RKO (cell line): ENCODE measurements at regions not wholly inside any gene's neighbourhood (a gene's known extent, or its start where the extent isn't known, plus 50 kb on each side); places are given as distances from the start of the nearest gene placed in this dataset.
"Not testable (repeated sequence)": the region's sequence is repeated elsewhere in the genome, so short reads cannot be mapped to it uniquely, and the experiment has no call there.

Experiments used
- DNase-seq: peaks from one replicate; pipeline ENCODE4 v3.0.0-alpha.2; 2016; ENCODE audit warnings: low spot score

- no peak for DNase-seq
Observed at GRCh38 chr14:82565825-82566224, 1032.2 kb upstream of the SEL1L start.

DNA sequence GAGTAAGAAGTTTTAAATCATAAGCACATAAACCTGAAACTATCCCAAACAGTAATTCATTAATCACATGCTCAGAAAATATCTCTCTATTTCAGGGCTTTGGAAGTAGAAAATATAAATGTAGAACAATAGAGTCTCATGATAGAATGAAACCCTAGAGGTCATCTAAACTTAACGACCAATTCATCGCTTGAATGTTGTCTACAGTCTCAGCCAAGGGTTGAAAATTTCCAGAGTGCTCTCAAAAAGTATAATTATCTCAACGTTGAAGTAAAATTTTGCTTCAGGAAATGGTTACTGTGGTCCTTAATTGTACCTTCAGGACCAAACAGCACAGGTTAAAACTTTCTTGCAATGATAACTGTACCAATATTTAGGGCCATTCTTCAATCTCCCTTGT lies 1053.6 kb upstream of the SEL1L start:
- DNase-seq, result no peak

DNA sequence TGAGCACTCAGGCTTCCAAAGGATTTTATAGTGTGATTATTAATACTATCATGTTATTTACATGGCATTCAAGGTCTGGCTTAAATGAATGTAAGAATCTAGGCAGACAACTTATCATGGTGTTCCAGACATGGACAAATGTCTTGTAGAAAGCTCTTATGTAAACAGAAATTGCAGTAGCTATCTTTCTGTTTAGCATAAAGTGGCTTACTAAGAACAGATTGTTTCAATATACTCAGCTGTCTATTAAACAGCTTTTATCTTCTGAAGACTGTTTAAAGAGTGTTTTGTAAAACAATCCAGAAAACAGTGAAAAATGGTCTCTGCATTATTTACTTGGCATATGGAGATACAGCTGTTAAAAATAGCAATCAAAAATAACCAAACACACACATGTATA lies 1061.8 kb upstream of the SEL1L start:
- no peak for DNase-seq

- DNase-seq, result no peak
Observed at GRCh38 chr14:82602794-82603193, 1069.1 kb upstream of the SEL1L start.

GRCh38 chr14:82604819-82605218 lies 1071.2 kb upstream of the SEL1L start:
- DNase-seq, result no peak

GRCh38 chr14:82621881-82622450 lies 1088.3 kb upstream of the SEL1L start:
- no peak for DNase-seq

DNA sequence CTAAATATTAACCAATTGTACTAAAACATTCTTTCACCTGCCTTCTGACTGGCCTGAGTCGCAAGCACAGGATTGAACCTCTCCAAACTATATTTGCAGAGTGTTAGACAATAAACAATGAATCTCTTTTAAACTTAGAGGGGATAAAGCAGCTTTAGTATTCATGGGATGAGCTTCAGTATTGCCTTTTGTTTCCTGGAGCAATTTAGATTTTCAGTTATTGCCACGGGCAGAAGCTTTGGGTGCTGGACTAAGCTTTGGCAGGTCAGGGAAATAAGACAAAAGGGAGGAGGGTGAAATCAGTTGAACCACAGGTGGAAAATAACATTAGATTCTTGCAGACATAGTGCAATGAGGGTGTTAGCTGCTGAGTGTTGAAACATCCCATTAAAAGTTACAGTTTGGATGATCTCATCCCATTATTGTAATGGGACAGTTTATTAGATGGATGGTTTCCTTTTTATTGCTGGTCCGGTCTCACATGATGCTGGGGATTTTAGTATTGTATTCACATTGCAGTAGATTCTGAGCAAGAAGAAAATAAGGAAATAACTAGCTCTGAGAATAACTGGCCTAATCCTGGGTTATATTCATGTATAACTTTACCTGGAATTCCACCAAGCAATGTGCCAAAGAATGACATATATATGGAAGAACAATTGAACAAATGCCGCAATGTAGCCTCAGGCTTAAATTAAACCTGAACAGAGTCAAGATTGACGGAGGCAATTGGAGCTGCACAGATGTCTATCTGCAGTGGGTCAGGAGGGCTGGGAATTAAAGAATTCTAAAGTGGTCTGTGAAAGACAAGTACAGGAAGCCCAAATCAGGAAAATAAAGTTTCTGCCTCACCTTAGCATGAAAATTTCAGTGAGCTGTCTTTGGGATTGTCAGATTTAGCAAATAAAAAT lies 1092.8 kb upstream of the SEL1L start:
- DNase-seq, result no peak

DNA sequence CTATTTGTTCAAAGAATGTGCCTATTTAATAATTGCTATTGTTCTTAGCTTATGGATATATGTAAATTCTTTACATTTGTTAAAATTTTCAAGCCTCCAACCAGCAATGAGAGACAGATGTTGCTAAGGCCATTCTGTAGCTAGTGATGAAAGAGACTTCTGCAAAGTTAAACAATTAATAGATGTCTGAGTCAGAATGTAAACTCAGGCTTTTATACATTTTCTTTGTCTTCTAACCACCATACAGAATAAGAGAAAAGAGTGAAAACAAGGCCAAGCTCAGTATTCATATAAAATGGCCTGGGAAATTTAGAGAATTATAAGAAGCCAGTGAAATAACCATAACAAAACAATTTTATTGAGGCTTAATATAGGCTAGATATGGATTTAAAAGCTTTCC lies 1102.3 kb upstream of the SEL1L start:
- no peak for DNase-seq

- DNase-seq, result no peak
Observed at GRCh38 chr14:82636426-82636825, 1102.8 kb upstream of the SEL1L start.

DNA sequence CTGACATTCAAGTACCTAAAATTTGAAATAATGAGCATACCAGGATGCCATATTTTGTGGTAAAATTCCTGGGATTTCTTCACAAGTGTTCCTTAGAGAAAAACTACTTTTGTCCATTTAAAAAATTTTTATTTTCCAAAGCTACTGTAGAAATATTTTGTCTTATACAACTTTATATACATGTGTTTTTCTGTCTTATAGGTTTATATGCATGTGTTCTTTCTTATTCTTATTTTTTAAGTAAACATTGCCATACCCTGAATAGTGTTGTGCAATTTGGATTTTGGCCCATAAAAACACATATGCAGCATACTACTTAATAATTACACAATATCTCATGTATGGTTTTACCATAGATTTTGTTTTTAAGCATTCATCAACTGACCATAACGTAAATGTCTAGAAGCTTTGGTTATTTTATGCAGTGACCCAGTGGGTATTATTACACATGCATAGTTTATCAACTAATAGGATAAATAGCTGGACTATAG lies 1107.4 kb upstream of the SEL1L start:
- DNase-seq, result no peak

DNA sequence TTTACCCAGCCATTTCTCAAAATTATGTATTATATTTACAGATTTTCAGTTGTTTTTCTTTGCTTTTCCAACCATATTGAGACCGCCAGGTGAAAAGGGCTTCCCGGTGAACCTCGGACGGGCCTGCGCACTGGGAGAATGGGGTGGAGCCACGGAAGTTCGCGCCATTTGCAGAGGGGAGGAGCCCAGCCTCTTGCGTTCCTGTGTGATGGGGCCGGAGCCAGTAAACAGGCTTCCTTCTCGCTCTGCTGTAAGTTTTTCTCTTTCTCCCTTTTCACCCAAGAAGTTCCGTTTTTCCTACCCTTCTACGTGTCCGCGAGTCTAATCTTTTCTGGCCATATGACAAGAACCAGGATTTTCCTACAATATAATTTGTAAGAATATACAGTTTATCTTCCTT lies 1108.8 kb upstream of the SEL1L start:
- no peak for DNase-seq

DNA sequence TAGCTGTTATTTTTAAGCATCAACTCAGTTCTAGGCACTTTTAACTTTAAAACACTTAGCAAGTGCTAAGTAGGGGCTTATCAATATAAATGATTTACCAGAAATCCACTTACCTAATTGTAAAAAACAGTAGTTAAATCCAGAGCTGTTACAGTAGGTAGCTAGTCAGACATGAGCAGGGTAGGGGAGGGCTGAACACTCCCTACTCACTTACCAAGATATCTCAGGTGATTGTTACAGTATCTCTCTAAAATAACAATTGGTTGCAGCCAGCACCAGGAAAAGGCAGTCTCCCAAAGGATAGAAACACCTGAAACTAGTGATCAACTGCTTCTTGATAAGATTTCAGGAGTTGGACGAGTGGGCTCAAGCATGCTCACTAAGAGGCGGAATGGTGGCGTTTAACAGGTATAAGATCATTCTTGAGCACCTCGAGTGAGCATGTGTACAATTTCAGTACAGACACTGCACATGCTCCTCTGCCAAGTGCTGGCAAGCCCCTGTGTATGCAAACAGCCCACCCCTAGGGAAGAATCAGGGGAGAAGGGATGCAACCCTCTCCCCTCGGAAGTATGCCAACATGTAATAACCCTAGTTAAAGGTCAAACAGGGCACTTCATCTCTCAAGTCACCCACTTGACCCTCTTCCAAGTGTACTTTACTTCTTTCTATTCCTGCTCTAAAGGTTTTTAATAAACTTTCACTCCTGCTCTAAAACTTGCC lies 1113.6 kb upstream of the SEL1L start:
- DNase-seq, result no peak

- DNase-seq, result no peak
Observed at GRCh38 chr14:82655770-82656169, 1122.1 kb upstream of the SEL1L start.

GRCh38 chr14:82657186-82657675 lies 1123.6 kb upstream of the SEL1L start:
- no peak for DNase-seq

DNA sequence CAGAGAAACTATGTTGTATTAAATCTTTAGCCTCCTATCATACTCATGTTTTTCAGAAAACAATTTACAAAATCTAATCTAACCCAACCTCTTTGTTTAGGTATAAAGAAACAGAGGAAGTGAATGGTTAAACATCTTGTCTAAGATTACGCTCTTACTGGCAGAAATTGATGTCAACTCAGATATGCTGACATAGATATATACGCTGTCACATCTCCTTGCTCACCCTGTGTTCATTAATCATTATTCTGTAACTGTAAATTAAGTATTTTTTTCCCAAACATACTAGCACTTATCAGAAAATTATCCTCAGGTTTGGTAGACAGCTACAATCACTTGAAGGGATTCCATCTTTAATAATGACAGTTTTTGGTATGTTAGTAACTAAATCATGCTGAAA lies 1127.6 kb upstream of the SEL1L start:
- no peak for DNase-seq

- DNase-seq, result no peak
Observed at GRCh38 chr14:82667006-82667405, 1133.4 kb upstream of the SEL1L start.

- DNase-seq, result no peak
Observed at GRCh38 chr14:82667501-82667900, 1133.8 kb upstream of the SEL1L start.

DNA sequence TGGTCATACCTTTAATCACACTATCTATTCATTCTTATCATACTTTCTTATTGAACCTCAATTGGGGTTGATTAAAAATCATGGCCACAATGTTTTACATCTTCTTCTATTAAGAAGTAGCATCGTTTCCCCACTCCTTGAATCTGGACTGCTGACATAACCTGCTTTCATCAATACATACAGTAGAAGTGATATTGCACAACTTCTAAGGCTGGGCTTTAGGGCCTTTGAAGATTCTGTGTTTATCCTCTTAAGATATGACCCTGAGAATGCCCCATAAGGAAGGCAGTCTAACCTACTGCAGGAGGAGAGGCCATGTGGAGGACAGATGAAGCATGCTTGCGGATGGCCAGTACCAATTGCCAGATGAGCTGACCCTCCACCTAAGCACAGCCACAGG lies 1142.8 kb upstream of the SEL1L start:
- no peak for DNase-seq

- peak; percentile 3 for DNase-seq
Observed at GRCh38 chr14:82689948-82690347, 1156.3 kb upstream of the SEL1L start.

DNA sequence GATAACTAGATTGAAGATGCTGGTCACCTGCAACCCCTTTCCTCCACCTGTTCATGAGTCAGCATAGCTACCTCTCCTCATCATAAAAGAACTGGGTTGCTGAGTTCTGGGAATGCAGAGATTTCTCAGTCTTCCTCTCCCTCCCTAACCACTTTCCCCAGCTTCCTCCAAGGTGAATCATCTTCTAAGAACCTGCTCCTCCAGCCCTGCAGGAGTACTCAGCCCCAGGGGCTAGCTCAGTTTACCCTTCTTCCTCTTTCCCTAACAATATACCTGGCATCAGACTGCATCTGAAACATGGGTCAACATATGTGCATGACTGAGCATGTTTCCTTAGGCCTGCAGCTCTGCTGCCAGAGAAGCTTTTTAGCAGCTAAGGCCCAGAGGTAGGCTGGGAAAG lies 1157.5 kb upstream of the SEL1L start:
- not testable (repeated sequence) for DNase-seq

GRCh38 chr14:82694820-82695219 lies 1161.2 kb upstream of the SEL1L start:
- no peak for DNase-seq

DNA sequence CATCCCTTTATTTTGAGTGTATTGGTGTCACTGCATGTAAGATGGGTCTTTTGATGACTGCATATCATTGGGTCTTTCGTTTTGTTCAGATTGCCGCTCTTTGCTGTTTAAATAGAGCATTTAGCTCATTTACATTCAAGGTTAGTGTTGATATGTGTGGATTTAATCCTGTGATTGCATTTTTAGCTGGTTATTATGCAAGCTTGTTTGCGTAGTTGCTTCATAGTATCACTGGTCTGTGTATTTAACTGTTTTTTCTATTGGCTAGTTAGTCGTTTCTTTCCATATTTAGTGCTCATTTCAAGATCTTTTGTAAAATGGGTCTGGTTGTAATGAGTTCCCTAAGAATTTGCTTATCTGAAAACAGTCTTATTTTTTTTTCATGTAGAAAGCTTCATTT lies 1170.6 kb upstream of the SEL1L start:
- no peak for DNase-seq
